ENCODE measurements at regions not wholly inside any gene's neighbourhood (a gene's known extent, or its start where the extent isn't known, plus 50 kb on each side); places are given as distances from the start of the nearest gene placed in this dataset.

GRCh38 chr7:41536122-41536872 is 166.6 kb downstream of the INHBA start:
- no peak for DNase-seq (ENCODE audit: low read depth)

- peak; percentile 37 for DNase-seq (ENCODE audit: low read depth)
Observed at GRCh38 chr7:41529831-41530230, 173.1 kb downstream of the INHBA start.

- no peak for DNase-seq (ENCODE audit: low read depth)
Observed at GRCh38 chr7:41524876-41525275, 178.0 kb downstream of the INHBA start.

GRCh38 chr7:41520445-41520844 is 182.4 kb downstream of the INHBA start:
- no peak for DNase-seq (ENCODE audit: low read depth)

GRCh38 chr7:41517771-41518170 is 185.1 kb downstream of the INHBA start:
- no peak for DNase-seq (ENCODE audit: low read depth)

- peak; percentile 16 for DNase-seq (ENCODE audit: low read depth)
Observed at GRCh38 chr7:41508755-41509154, 194.1 kb downstream of the INHBA start.

- DNase-seq (ENCODE audit: low read depth), result no peak
Observed at GRCh38 chr7:41507686-41508268, 195.1 kb downstream of the INHBA start.

GRCh38 chr7:41504214-41504980 is 198.5 kb downstream of the INHBA start:
- DNase-seq (ENCODE audit: low read depth), result peak; percentile 32

- DNase-seq (ENCODE audit: low read depth), result peak; percentile 61
Observed at GRCh38 chr7:41503438-41503837, 199.5 kb downstream of the INHBA start.

GRCh38 chr7:41501466-41501865 is 201.4 kb downstream of the INHBA start:
- DNase-seq (ENCODE audit: low read depth), result peak; percentile 22

- no peak for DNase-seq (ENCODE audit: low read depth)
Observed at GRCh38 chr7:41501006-41501405, 201.9 kb downstream of the INHBA start.

- DNase-seq (ENCODE audit: low read depth), result no peak
Observed at GRCh38 chr7:41492603-41493002, 210.3 kb downstream of the INHBA start.

GRCh38 chr7:41491883-41492471 is 210.9 kb downstream of the INHBA start:
- no peak for DNase-seq (ENCODE audit: low read depth)

GRCh38 chr7:41491308-41491707 is 211.6 kb downstream of the INHBA start:
- no peak for DNase-seq (ENCODE audit: low read depth)

GRCh38 chr7:41489885-41490284 is 213.0 kb downstream of the INHBA start:
- DNase-seq (ENCODE audit: low read depth), result no peak

- DNase-seq (ENCODE audit: low read depth), result no peak
Observed at GRCh38 chr7:41487229-41487940, 215.5 kb downstream of the INHBA start.

GRCh38 chr7:41481353-41481752 is 221.5 kb downstream of the INHBA start:
- peak; percentile 22 for DNase-seq (ENCODE audit: low read depth)

- DNase-seq (ENCODE audit: low read depth), result no peak
Observed at GRCh38 chr7:41478187-41478586, 224.7 kb downstream of the INHBA start.

- DNase-seq (ENCODE audit: low read depth), result no peak
Observed at GRCh38 chr7:41476460-41476803, 226.5 kb downstream of the INHBA start.

GRCh38 chr7:41475801-41476459 is 227.0 kb downstream of the INHBA start:
- DNase-seq (ENCODE audit: low read depth), result no peak

Data from LHCN-M2 (cell line).